MM.1S (cell line): ENCODE measurements at regions not wholly inside any gene's neighbourhood (a gene's known extent, or its start where the extent isn't known, plus 50 kb on each side); places are given as distances from the start of the nearest gene placed in this dataset.

ENCODE experiments used
- CTCF ChIP-seq: fragments of 300-600 bp; sonication (generic); IDR thresholded peaks from 2 replicates; pipeline ENCODE4 v1.5.1; 2016; ENCODE audit warnings: antibody characterized with exemption, low read length, mixed read lengths
- EZH2 ChIP-seq: fragments of 300-600 bp; sonication (generic); optimal IDR thresholded peaks from 2 replicates; pipeline ENCODE3; 2017; ENCODE audit warnings: low read depth, mild to moderate bottlenecking, antibody characterized with exemption, low read length, mixed read lengths
- EZH2phosphoT487 ChIP-seq: fragments of 300-600 bp; sonication (generic); IDR thresholded peaks from 2 replicates; pipeline ENCODE4 v1.6.1; 2018; ENCODE audit warnings: antibody characterized with exemption, low read length

GRCh38 chr5:17878541-17878940 lies 244.3 kb downstream of the TAF11L14 start:
- TF ChIP-seq CTCF (no peak), EZH2phosphoT487 (no peak), EZH2 (no peak)
